HG03469 (cell line): ENCODE measurements at regions not wholly inside any gene's neighbourhood (a gene's known extent, or its start where the extent isn't known, plus 50 kb on each side); places are given as distances from the start of the nearest gene placed in this dataset.

Source experiments
- ATAC-seq: cut with Tn5 transposase; IDR thresholded peaks from one replicate; pipeline ENCODE4 v1.9.1; 2021; ENCODE audit warnings: mild to moderate bottlenecking, moderate library complexity, moderate number of reproducible peaks; ENCODE audit not compliant: unreplicated experiment

DNA sequence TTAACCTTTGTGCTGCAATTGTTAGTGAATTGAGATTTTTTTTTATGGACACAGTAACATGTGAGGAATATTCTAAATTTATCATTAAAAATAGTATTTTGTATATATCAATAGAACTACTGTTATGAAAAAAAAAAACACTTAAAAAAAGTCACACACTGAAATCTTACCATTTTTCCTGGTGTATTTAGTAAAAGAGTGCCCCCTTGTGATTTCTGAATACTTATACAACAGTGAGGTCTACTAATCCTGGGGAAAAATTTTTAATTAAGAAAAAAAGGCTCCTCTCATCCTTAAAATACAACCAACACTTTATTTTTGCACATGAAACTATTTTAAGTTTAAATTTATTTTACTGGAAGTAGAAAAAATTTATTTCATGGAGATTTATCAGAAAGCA is 56.4 kb upstream of the SPOCK3 start:
- no peak for ATAC-seq

DNA sequence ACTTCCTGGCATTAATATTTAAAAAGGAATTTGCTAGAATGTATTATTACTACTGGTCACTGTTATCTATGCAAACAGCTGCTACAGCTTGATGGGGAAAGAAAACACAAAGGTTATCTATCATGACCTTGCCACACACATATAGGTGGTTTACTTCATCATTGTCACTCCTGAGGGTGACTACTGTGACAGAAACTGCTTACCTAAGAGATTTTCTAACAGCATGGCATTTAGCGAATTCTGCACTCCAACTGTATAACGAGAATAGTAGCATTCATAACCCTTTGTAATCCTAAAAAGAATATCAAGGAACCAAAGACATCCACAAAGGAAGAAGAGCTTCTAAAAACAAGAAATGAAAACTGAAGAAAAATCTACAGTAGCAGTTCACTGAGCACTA is 74.6 kb upstream of the SPOCK3 start:
- ATAC-seq: no peak

DNA sequence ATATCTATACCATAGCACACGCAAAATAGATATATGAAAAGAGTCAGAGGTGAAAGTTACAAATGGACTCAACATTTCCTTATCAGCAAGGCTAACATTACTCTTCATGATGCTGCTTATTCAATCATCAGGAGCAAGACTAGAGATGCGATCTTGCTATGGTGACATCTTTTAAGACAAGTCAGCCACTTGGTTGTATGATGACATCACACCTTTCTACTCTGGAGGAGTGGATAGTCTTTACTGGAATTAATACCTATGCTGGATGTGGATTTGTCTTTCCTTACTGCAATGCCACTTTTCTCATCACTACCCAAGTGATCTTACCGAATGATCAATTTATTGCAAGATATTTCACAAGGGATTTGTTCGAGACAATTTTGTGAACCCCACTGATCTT is 87.0 kb upstream of the SPOCK3 start:
- no peak for ATAC-seq

DNA sequence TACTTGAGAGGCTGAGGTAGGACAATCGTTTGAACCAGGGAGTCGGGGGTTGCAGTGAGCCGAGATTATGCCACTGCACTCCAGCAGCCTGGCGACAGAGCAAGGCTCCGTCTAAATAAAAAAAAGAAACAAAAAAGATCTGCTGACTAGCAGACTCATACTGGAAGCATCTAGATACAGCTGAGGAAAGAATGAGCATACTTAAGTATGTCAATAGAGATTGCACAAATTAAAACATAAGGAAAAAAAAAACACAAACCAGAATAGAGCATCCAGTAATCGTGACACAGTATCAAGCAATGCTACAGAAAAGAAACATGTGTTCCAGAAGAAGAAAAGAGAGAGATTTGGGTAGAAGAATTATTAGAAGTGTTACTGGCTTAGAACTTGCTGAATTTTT is 105.5 kb upstream of the SPOCK3 start:
- ATAC-seq: no peak

DNA sequence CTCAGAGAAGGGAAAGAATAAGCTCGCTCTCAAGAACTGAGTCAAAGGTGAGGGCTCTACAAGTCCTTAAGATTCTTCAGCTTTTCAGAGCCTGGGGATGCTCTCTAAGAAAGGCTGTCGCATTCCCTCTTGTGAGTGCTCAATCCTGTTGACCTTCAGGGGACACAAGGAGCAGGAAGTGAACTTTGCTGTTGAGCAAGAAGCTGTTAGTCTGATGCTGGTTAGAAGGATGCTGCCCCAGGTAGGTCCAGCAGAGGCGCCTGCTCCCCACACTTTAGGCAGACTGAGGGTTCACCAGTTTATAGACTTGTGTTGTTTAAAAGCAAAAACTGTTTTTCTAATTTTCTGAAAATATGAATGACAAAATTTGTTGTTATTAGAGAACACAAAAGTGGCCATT is 125.4 kb upstream of the SPOCK3 start:
- no peak for ATAC-seq

DNA sequence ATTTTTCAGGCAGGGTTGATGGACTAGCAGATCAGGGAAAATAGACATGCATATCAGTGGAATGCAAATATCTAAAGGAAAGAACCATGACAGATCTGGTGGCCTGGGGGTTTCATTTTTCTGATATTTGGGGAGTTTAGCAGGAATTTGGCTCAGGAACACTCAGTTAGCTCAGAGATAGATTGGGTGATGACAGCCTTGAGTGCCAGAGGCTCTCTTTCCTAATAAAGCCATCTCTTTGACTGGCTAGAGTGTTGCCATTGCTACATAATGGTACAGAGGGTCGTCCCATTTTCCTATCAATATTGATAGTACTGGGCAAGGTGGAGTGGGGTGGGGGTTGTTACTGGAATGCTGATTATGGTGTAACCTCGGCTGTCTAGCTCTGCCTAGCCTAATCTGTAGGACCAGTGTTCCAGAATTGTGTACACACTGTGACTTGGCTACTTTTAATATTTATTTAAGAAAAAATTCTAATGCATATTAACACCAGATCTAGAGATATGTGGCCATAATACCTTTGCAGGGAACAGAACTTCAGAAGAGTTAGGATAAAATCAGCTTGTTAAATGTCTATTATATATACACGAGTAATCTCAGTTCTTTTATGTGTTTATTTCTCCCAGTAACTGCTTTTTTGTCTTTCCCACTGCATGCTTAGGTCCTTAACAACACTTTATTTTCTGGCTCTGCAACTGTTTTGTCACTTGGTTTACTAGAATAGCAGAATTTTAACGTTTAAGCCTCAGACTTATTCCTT is 145.0 kb upstream of the SPOCK3 start:
- no peak for ATAC-seq

DNA sequence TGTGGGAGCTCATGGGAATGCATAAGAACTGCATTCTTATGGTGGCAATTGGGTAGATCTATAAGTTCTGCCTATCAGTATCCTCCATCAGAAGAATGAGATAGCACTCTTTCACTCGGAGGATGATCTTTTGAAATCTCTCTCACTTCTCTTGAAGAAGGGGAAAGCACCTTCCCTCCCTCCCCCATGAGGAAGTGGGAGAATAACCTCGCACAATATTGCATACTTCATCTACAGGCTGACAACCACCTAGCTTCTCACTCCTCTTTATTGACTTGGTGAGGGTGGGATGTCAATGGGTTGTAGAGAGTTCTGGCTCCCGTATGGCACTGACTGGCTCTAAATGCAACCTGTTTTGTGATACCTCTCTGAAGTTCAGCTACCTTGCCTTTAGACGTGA is 146.7 kb upstream of the SPOCK3 start:
- ATAC-seq: no peak

DNA sequence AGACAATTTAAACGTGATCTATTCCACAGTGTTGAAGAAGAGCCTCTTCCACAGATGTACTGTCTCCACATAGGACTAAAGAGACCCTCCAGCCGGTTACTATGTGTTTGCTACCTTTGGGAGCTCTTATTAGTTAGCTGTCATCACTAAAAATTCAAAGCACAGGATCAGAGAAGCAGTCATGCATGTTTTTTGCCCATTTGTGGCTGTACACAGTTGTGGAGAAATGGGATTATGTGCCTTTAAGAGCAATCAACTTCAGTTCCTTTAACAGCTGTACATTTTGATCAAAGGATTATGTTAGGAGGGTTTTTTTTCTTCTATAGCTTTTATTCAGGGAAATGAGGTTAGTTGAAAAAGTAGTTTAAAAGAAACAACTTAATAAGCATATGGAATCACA is 149.0 kb upstream of the SPOCK3 start:
- no peak for ATAC-seq

DNA sequence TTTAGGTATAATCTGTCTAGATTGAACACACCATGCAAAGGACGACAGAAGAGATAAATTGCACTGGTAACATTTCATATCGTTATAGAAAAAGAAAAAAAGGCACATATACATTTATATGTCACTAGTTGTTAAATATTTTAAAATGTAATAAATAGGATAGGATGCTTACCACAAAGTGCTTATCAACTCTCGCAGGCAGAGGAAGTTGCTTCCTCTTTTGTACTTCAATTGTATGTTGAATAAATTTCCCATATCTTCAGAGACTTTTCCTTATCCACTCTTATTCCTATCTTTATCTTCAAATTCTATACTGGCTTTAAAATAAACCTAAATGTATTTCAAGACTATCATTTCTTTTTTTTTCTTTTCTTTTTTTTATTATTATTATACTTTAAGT is 163.3 kb upstream of the SPOCK3 start:
- ATAC-seq: no peak

DNA sequence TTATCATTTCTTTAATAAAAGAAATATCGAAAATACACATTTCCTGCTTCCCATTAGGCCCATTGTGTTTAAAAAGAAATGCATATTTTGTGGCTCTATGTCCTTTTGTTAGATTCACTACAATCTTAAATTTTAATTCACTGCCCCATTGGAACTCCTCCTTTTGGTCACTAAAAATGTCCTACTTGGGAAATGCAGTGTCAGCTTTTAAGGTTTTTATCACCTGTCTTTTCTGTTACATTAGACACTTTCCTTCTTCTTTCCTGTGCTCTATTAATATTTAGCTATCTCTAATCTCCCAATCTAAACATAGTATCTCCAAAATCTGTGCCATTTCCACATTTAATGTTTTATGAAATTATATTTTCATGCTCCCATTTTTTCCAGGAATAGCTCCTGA is 164.9 kb upstream of the SPOCK3 start:
- no peak for ATAC-seq

DNA sequence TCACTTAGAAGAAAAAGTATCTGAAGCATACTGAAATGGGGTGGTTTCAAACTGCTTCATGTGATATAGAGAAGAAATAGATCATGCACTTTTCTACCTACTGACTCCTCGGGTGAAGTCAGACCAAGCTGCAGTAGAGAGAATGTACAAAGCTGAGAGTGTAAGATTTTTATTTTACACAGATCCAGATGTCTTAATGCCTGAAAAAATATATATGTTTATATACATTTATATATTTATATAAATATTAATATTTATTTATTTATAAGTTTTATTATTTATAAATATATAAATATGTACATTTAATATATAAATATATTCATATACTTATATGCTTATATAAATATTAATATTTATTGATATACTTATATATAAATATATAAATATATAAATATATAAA is 171.9 kb upstream of the SPOCK3 start:
- no peak for ATAC-seq

DNA sequence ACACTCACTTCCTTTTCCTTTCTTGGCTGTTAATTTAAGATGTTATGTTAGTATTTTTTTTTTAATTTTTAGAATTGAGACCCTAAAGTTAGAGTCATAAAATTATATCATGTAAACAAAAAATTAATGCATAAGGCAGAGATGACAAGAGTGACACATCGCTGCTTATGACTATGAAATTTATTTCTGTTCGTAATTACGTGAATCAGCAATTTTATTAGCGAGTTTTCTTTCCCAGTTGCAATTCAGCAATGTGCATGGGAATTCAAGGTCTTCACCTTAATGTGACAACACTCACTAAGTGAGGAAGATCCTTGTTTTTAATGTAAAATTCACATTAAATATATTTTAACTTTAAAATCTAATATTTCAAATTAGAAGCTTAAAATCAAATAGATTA is 181.2 kb upstream of the SPOCK3 start:
- ATAC-seq: no peak

DNA sequence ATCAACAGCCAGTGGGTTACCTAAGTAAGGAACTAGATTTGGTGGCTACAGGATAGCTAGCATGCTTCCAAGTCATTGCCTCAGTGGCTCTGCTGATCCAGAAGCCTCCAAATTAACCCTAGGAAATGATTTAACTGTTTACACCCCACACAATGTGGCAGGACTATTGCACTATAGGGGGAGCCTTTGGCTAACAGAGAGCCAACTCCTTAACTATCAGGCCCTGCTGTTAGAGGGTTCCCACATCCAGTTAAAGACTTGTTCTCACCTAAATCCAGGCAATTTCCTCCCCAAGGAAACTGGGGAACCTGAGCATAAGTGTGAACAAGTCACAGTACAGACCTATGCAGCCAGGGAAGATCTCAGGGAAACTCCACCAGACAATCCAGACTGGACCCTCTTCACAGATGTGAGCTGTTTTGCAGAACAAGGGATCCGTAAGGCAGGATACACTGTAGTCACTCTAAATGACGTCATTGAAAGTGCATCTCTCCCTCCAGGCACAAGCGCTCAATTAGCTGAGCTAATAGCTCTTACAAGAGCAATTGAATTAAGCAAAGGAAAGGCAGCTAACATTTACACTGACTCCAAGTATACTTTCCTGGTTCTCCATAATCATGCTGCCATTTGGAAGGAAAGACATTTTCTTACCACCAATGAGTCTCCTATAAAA is 185.3 kb upstream of the SPOCK3 start:
- ATAC-seq: no peak

DNA sequence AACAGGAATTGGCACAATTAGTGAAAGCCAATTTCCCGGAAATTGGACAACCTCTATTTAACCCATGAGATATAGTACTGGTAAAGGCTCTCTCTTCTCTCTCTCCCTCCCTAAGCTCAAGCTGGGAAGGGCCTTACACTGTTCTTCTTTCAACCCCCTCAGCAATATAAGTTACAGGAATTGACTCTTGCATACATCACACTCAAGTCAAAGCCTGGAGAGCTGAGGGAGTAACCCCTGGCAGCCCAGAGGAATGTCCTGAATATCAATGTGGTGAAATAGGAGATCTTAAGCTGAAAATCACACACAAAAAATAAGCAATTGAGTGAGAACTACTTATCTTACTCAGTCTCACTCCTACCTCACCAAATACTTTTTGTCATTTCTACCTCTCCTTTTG is 186.9 kb upstream of the SPOCK3 start:
- ATAC-seq: no peak

DNA sequence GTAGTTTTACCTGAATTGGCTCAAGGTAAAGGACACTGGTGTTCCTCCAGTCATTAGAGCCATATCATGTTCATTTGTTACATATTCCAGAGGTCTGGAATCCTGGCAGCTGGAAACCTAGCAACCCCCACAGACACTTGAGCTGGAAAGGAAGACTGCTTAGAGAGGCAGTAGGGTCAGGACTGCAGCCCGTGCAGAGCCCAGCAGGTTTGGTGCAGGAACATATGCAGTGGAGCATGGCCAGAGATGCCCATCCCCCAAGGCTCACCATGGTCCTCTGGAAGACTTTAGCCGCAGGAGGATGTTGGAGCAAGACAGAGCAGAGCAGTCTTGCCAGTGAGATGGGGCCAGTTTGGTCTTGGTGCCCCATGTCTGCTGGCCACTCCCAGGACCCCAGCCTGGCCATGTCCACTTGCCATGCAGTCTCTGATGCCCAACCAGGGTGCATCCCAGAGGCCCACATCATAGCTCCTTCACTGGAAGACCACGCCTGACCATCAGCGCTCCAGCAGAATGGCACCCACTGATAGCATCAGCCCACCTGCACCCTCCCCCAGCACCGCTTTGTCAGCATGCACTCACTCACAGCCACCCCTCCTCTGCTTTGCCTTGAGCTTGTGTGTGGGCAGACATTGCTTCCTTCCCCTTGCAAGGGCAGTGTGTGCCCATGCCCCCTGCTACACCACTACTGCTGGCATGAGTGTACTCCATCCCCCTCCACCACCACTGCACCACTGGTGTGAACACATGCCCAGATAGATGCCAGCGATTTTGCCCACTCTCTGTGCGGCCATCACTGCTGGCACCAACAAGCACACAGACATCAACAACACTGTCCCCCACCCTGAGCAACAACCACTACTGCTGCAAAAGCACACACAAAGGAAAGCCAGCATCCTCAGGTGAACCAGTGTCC is 190.3 kb upstream of the SPOCK3 start:
- no peak for ATAC-seq

DNA sequence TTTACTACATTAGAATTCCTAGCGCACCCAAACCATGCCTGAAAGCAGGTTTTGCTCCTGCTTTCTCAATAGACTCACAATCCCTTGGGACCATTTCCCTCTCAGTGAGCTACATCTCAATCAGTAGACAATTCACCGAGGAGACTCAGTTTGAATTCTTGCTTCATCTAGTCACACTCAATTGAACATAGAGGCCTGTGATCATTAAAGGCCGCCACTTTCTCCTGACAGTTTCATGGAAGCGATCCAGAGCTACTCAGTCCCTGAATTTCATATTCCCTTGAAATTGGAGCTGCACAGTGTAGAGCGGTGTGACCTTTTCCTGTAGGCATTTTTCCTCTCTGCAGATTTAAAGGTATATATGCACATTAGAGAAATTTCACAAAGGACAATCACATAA is 193.9 kb upstream of the SPOCK3 start:
- ATAC-seq: no peak

DNA sequence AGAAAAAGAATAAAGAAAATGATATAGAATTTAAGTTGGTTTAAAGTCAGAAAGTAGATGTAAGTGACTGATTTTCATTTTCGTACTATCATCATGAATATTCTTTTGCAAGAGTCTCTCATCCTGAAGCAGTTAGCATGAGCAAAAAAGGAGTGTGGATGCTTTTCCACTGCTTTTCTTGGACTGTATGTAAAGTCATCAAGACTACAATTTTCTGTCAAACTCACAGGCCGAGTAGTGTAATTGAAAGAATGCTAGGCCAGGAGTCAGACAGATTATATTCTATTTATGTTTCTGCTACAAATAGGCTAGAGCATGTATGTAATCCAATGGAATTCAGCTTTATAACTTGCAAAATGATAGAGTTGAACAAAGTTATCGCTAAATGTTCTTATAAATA is 197.1 kb upstream of the SPOCK3 start:
- ATAC-seq: no peak

DNA sequence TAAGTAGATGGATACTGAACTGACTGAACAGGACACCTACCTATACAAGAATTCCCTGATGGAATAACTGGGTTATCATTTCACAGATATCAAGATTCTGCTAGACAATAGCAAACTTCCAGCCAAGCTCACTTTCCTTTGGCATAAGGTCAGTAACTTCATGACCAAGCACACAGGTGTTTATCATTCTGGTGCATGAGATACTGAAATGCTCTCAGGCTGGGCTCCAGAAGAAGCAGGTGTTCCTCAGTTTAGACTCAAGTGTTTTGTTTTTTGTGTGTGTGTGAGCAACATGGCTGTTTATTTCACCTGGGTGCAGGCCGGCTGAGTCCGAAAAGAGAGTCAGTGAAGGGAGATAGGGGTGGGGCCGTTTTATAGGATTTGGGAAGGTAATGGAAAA is 201.5 kb upstream of the SPOCK3 start:
- ATAC-seq: no peak

DNA sequence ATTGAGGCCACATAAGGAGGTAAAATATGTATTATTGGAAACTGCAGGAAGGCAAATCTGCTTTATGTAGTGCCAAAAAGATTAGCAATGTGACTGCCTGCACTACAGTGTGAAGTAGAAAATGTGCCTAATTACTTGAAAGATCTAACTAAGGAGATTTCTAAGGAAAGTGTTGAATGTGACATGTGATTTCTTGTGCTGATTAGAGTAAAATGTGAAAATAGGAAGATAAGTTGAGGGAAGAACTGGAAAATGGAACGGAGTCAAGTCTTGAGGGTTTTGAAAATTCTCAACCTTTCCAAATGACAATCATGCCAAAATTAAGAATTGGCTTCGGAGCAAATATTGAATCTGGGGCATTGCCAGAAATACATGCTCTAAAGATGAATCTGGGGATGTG is 209.5 kb upstream of the SPOCK3 start:
- ATAC-seq: no peak

DNA sequence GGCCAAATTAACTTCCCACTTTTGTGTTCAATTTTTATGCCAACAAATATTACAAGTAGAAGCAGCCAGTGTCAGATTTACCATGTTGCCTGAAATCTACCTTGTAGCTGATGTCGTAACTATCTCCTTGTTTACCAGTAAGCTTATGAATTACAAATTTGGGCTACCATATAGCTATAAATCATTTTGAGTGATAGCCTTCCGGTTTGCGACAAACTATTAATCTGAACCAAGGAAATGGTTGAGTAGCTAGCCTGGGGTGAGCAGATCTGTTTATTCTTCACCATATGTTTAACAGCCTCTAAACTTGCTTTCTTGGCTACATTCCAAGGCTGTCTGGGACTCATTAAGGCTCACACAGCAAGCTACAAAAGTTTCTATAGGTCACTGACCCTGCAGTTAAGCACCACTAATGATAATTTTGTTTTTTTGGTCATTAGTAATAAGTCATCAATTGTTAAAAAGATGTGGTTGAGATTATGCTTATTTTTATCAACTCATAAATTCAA is 218.7 kb upstream of the SPOCK3 start:
- ATAC-seq: no peak

DNA sequence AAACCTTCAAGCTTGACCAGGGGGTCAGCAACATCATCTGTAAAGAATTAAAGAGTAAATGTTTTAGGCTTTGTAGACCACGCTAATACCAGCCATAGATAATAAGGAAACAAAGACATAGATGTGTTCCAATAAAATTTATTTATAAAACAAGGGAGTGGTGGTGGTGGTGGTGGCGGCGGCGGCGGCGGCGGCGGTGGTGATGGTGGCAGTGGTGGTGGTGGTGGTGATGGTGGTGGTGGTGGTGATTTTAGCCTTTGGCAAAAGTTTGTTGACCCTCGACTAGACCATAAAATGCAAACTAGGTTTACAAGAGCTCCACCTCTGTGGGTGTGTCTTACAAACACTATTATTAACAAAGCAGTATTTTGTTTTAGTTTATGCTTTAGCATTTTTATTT is 222.3 kb upstream of the SPOCK3 start:
- no peak for ATAC-seq

DNA sequence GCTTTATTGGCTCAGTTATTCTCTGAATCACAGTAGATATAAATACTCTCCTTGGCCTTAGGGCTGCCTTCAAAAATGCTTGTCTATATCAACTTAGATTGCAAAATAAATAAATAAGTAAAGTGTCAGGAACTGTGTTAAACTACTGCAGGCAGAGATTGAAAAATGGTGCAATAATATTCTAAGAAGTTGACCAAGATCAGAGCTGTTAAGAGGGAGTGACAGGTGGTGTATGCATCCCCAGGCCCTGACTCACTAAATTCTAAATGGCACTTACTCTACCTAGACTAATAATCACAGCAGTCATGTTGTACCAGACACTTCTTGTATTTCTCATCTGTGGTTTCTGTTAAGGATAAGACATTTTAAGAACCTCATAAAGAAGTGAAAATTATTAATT is 235.1 kb upstream of the SPOCK3 start:
- ATAC-seq: no peak
